HEK293T (cell line): ENCODE measurements at regions not wholly inside any gene's neighbourhood (a gene's known extent, or its start where the extent isn't known, plus 50 kb on each side); places are given as distances from the start of the nearest gene placed in this dataset.

Experiments used
- CTCF ChIA-PET: fragments of 350-600 bp; formaldehyde crosslinking; extraction: SDS; loops from one replicate; lab custom pipeline; 2021; ENCODE audit warnings: antibody characterized with exemption, inconsistent platforms; lab: Yijun Ruan, JAX
- POLR2A ChIA-PET: fragments of 350-600 bp; formaldehyde crosslinking; extraction: SDS; loops from one replicate; lab custom pipeline; 2020; ENCODE audit warnings: antibody characterized with exemption, inconsistent platforms; lab: Yijun Ruan, JAX
- DNase-seq: peaks from one replicate; pipeline ENCODE4 v3.0.0; 2012; ENCODE audit warnings: mixed read lengths; ENCODE audit errors: extremely low spot score
- ARNT ChIP-seq: fragments of 450-650 bp; IDR thresholded peaks from 2 replicates; pipeline ENCODE4 v1.6.1; 2017; ENCODE audit warnings: mild to moderate bottlenecking
- BHLHE40 ChIP-seq: fragments of 450-650 bp; IDR thresholded peaks from 2 replicates; pipeline ENCODE4 v1.6.1; 2016; ENCODE audit warnings: mild to moderate bottlenecking, moderate library complexity, borderline replicate concordance
- CTBP1 ChIP-seq: fragments of 450-650 bp; IDR thresholded peaks from 2 replicates; pipeline ENCODE4 v1.6.1; 2016; ENCODE audit warnings: borderline replicate concordance
- ELF4 ChIP-seq: fragments of 450-650 bp; IDR thresholded peaks from 2 replicates; pipeline ENCODE4 v1.6.1; 2017; ENCODE audit warnings: antibody characterized with exemption
- FOXA1 ChIP-seq: fragments of 450-650 bp; IDR thresholded peaks from 2 replicates; pipeline ENCODE4 v1.6.1; 2016; ENCODE audit warnings: mild to moderate bottlenecking
- FOXK2 ChIP-seq: fragments of 450-650 bp; IDR thresholded peaks from 2 replicates; pipeline ENCODE4 v1.6.1; 2016; ENCODE audit warnings: mild to moderate bottlenecking
- FOXM1 ChIP-seq: fragments of 450-650 bp; IDR thresholded peaks from 2 replicates; pipeline ENCODE4 v1.6.1; 2017; ENCODE audit warnings: mild to moderate bottlenecking, borderline replicate concordance
- HDGF ChIP-seq: fragments of 450-650 bp; IDR thresholded peaks from 2 replicates; pipeline ENCODE4 v1.6.1; 2017; ENCODE audit warnings: antibody characterized with exemption, borderline replicate concordance
- L3MBTL2 ChIP-seq: fragments of 450-650 bp; conservative IDR thresholded peaks from 2 replicates; pipeline ENCODE4 v1.6.1; 2016; ENCODE audit warnings: mild to moderate bottlenecking
- LEF1 ChIP-seq: fragments of 450-650 bp; IDR thresholded peaks from 2 replicates; pipeline ENCODE4 v1.6.1; 2017; ENCODE audit warnings: mild to moderate bottlenecking, borderline replicate concordance
- NFRKB ChIP-seq: fragments of 450-650 bp; IDR thresholded peaks from 2 replicates; pipeline ENCODE4 v1.6.1; 2016; ENCODE audit warnings: mild to moderate bottlenecking, moderate library complexity
- PKNOX1 ChIP-seq: fragments of 450-650 bp; IDR thresholded peaks from 2 replicates; pipeline ENCODE4 v1.6.1; 2016
- SP1 ChIP-seq: fragments of 450-650 bp; IDR thresholded peaks from 2 replicates; pipeline ENCODE4 v1.6.1; 2017
- SUZ12 ChIP-seq: fragments of 450-650 bp; IDR thresholded peaks from 2 replicates; pipeline ENCODE4 v1.6.1; 2016; ENCODE audit warnings: mild to moderate bottlenecking
- TARDBP ChIP-seq: fragments of 450-650 bp; IDR thresholded peaks from 2 replicates; pipeline ENCODE4 v1.6.1; 2016
- ZNF384 ChIP-seq: fragments of 450-650 bp; IDR thresholded peaks from 2 replicates; pipeline ENCODE4 v1.6.1; 2016

- no peak for DNase-seq
- POLR2A ChIA-PET: no interaction called here
- CTCF ChIA-PET: no interaction called here
- no peak for TF ChIP-seq FOXM1
- TF ChIP-seq ARNT: no peak
- TF ChIP-seq FOXK2: no peak
- TF ChIP-seq ELF4: no peak
- no peak for TF ChIP-seq CTBP1
- TF ChIP-seq TARDBP: no peak
- no peak for TF ChIP-seq HDGF
- no peak for TF ChIP-seq SUZ12
- TF ChIP-seq ZNF384: no peak
- no peak for TF ChIP-seq SP1
- no peak for TF ChIP-seq LEF1
- TF ChIP-seq PKNOX1: no peak
- no peak for TF ChIP-seq FOXA1
- TF ChIP-seq BHLHE40: no peak
- TF ChIP-seq NFRKB: no peak
- TF ChIP-seq L3MBTL2: no peak
Observed at GRCh38 chr4:96120206-96120605, 280.3 kb downstream of the PDHA2 start.

- DNase-seq: no peak
- CTCF ChIA-PET: no interaction called here
- TF ChIP-seq ZNF384 (no peak), FOXA1 (no peak)
- POLR2A ChIA-PET: no interaction called here
Observed at GRCh38 chr4:96126227-96126626, 286.3 kb downstream of the PDHA2 start.

GRCh38 chr4:96131186-96131585 lies 291.3 kb downstream of the PDHA2 start:
- no peak for TF ChIP-seq ELF4
- POLR2A ChIA-PET: no interaction called here
- DNase-seq: no peak
- CTCF ChIA-PET: no interaction called here

GRCh38 chr4:96134806-96135205 lies 294.9 kb downstream of the PDHA2 start:
- ChIA-PET CTCF (no interaction called here), POLR2A (no interaction called here)
- no peak for TF ChIP-seq TARDBP
- TF ChIP-seq LEF1: no peak
- no peak for TF ChIP-seq CTBP1
- TF ChIP-seq HDGF: no peak
- TF ChIP-seq ARNT: no peak
- no peak for DNase-seq

- TF ChIP-seq CTBP1: no peak
- TF ChIP-seq FOXK2: no peak
- no peak for TF ChIP-seq FOXA1
- no peak for TF ChIP-seq ELF4
- TF ChIP-seq ZNF384: no peak
- no peak for TF ChIP-seq NFRKB
- no peak for TF ChIP-seq HDGF
- TF ChIP-seq PKNOX1: no peak
- no peak for TF ChIP-seq SP1
- no peak for TF ChIP-seq SUZ12
- TF ChIP-seq ARNT: no peak
- no peak for TF ChIP-seq BHLHE40
- no peak for TF ChIP-seq FOXM1
- TF ChIP-seq LEF1: no peak
- no peak for TF ChIP-seq TARDBP
- ChIA-PET CTCF (no interaction called here), POLR2A (no interaction called here)
- no peak for DNase-seq
Observed at GRCh38 chr4:96136056-96136455, 296.2 kb downstream of the PDHA2 start.

- POLR2A ChIA-PET: no interaction called here
Observed at GRCh38 chr4:96139251-96139929, 299.5 kb downstream of the PDHA2 start.

More at GRCh38 chr4:96139251-96139929, 299.5 kb downstream of the PDHA2 start:
- CTCF ChIA-PET: no interaction called here
- TF ChIP-seq SP1 (no peak), HDGF (no peak), BHLHE40 (no peak), FOXK2 (no peak), NFRKB (no peak), ARNT (no peak), ELF4 (no peak), FOXA1 (no peak), PKNOX1 (no peak), SUZ12 (no peak), CTBP1 (no peak), FOXM1 (no peak), LEF1 (no peak), L3MBTL2 (no peak), TARDBP (no peak), ZNF384 (no peak)
- no peak for DNase-seq
